ENCODE measurements at regions not wholly inside any gene's neighbourhood (a gene's known extent, or its start where the extent isn't known, plus 50 kb on each side); places are given as distances from the start of the nearest gene placed in this dataset.
"Not testable (repeated sequence)": the region's sequence is repeated elsewhere in the genome, so short reads cannot be mapped to it uniquely, and the experiment has no call there.

GRCh38 chr11:29485641-29486040, 531.2 kb downstream of the KCNA4 start:
- DNase-seq, result no peak

GRCh38 chr11:29484548-29484947, 532.3 kb downstream of the KCNA4 start:
- no peak for DNase-seq

- DNase-seq, result no peak
Measured at GRCh38 chr11:29483831-29484230, 533.0 kb downstream of the KCNA4 start.

GRCh38 chr11:29482510-29482909, 534.3 kb downstream of the KCNA4 start:
- no peak for DNase-seq

- no peak for DNase-seq
Measured at GRCh38 chr11:29481738-29482137, 535.1 kb downstream of the KCNA4 start.

- DNase-seq, result no peak
Measured at GRCh38 chr11:29480981-29481380, 535.8 kb downstream of the KCNA4 start.

- DNase-seq, result no peak
Measured at GRCh38 chr11:29458252-29458651, 558.6 kb downstream of the KCNA4 start.

GRCh38 chr11:29452146-29452545, 564.7 kb downstream of the KCNA4 start:
- no peak for DNase-seq

- no peak for DNase-seq
Measured at GRCh38 chr11:29449281-29450074, 567.4 kb downstream of the KCNA4 start.

- peak in 11 of 58 donors; percentile 0 to 37 (median 13) for DNase-seq
Measured at GRCh38 chr11:29448246-29448877, 568.5 kb downstream of the KCNA4 start.

GRCh38 chr11:29447821-29448220, 569.0 kb downstream of the KCNA4 start:
- no peak for DNase-seq

- DNase-seq, result no peak
Measured at GRCh38 chr11:29446132-29446531, 570.7 kb downstream of the KCNA4 start.

GRCh38 chr11:29445191-29445590, 571.6 kb downstream of the KCNA4 start:
- DNase-seq, result not testable (repeated sequence)

GRCh38 chr11:29438815-29439214, 578.0 kb downstream of the KCNA4 start:
- no peak for DNase-seq

- DNase-seq, result no peak
Measured at GRCh38 chr11:29435421-29435820, 581.4 kb downstream of the KCNA4 start.

GRCh38 chr11:29432719-29433325, 584.0 kb downstream of the KCNA4 start:
- peak in 2 of 58 donors; percentile 10 to 19 for DNase-seq

- no peak for DNase-seq
Measured at GRCh38 chr11:29405305-29405704, 611.5 kb downstream of the KCNA4 start.

GRCh38 chr11:29395555-29396072, 621.2 kb downstream of the KCNA4 start:
- no peak for DNase-seq

- DNase-seq, result no peak
Measured at GRCh38 chr11:29389793-29390192, 627.0 kb downstream of the KCNA4 start.

- DNase-seq, result no peak
Measured at GRCh38 chr11:29373725-29374124, 643.1 kb downstream of the KCNA4 start.

GRCh38 chr11:29368126-29368525, 648.7 kb downstream of the KCNA4 start:
- no peak for DNase-seq

- no peak for DNase-seq
Measured at GRCh38 chr11:29364006-29364405, 652.8 kb downstream of the KCNA4 start.
